Neural progenitor cell (in vitro differentiated cells): ENCODE measurements at regions not wholly inside any gene's neighbourhood (a gene's known extent, or its start where the extent isn't known, plus 50 kb on each side); places are given as distances from the start of the nearest gene placed in this dataset.

Experiments
- CTCF ChIP-seq: fragments of 200-600 bp; sonication (generic); IDR thresholded peaks from 2 replicates; pipeline ENCODE4 v1.5.1; 2017; ENCODE audit warnings: antibody characterized with exemption, mild to moderate bottlenecking
- EZH2 ChIP-seq: fragments of 200-600 bp; sonication (generic); IDR thresholded peaks from 2 replicates; pipeline ENCODE4 v1.6.1; 2017; ENCODE audit warnings: antibody characterized with exemption, mild to moderate bottlenecking, moderate library complexity

- TF ChIP-seq EZH2 = no peak
- TF ChIP-seq CTCF = no peak
Observed at GRCh38 chr5:175329976-175330375, 114.0 kb downstream of the DRD1 start.
